HG03342 (cell line): ENCODE measurements at regions not wholly inside any gene's neighbourhood (a gene's known extent, or its start where the extent isn't known, plus 50 kb on each side); places are given as distances from the start of the nearest gene placed in this dataset.
A peak's percentile ranks its signal among the peaks of the same experiment; 100 is the strongest.
"Not testable (repeated sequence)": the region's sequence is repeated elsewhere in the genome, so short reads cannot be mapped to it uniquely, and the experiment has no call there.

Experiments
- ATAC-seq: cut with Tn5 transposase; IDR thresholded peaks from one replicate; pipeline ENCODE4 v1.9.1; 2021; ENCODE audit warnings: mild to moderate bottlenecking, moderate library complexity; ENCODE audit not compliant: unreplicated experiment

DNA sequence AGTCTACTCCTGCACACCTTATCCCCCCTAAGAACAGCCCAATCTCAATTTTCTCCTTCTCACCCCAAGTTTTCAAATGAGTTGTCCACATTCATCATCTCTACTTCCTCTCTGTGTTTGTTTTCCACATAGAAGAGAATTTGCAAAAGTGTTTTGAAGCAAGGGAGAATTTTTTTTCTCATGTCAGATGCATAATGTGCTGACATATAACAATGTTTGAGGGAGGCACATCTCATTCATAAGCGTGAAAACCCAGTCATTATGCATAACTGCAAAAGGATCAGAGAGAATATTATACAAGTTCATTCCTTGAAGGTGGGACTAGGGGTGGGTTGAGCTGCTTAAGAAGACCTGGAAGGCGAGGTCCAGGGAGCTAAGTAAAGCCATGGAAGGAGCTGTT, 80.8 kb upstream of the SLC1A4 start:
- no peak for ATAC-seq

GRCh38 chr2:64910523-64910922, 78.7 kb upstream of the SLC1A4 start:
- no peak for ATAC-seq

- ATAC-seq = no peak
Measured at GRCh38 chr2:64910972-64911433, 78.2 kb upstream of the SLC1A4 start.

GRCh38 chr2:64913357-64913869, 75.8 kb upstream of the SLC1A4 start:
- ATAC-seq = no peak

DNA sequence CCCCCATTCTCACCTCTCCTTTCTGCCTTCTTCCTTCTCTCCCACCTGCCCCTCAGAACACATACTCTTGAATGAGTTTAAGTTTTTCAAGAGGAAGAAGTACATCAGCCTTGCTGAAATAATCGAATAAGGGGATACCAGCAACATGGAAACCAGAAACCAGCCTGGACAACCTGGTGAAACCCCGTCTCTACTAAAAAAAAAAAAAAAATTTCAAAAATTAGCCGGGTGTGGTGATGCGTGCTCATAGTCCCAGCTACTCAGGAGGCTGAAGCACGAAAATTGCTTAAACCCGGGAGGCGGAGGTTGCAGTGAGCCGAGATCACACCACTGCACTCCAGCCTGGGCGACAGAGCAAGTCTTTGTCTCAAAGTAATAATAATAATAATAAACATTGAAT, 75.0 kb upstream of the SLC1A4 start:
- no peak for ATAC-seq

DNA sequence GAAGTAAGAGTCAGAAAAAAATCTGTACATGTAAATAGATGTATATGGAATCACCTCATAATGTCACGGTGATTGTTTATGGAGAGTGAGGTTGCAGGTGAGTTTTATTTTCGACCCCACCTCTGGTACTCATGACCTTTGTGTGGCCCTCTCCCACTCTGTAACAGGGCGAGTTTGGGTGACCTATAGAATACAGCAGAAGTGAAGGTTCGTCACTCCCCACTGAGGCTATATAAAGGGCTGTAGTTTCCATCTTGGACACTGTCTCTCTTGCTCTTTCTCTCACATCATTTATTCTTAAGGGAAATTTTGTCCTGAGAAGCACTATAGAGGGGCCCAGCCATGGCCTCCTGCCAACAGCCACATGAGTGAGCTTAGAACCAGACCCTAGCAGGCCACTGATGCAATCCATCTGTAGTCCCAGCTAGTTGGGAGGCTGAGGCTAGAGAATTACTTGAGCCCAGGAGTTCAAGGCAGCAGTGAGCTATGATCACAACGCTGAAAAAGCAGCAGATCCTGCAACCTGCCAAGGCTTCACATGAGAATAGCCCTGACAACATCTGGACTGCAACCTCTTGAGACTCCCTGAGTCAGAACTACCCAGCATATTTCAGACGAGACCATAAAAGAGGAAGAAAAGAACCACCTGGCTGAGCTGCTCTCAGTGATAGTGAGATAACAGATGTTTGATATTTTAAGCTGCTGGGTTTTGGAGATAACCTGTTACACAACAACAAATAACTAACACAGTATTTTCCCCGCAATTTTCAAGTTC, 74.3 kb upstream of the SLC1A4 start:
- peak; percentile 59 for ATAC-seq

GRCh38 chr2:64915510-64915900, 73.7 kb upstream of the SLC1A4 start:
- no peak for ATAC-seq

- ATAC-seq = no peak
Measured at GRCh38 chr2:64918220-64918886, 70.8 kb upstream of the SLC1A4 start.

DNA sequence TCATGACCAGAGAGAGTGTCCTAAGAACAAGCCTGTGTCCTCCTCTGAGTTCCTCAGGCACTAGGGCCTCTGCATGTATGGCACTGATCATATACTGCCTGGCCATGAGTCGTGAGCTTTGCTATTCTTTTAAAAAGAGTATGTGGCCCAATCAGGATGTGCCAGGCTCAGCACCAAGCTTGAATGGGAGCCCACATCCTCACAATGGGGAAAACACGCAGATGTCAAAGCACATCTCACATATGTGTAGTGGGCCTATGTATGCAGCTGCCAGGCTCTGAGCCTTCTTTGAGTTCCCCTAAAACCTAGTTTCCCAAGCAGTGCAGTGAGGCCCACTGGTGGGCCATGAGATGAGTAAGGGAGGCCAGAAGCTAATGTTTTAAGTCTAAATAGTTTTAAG, 69.9 kb upstream of the SLC1A4 start:
- no peak for ATAC-seq

- no peak for ATAC-seq
Measured at GRCh38 chr2:64922482-64923384, 66.5 kb upstream of the SLC1A4 start.

DNA sequence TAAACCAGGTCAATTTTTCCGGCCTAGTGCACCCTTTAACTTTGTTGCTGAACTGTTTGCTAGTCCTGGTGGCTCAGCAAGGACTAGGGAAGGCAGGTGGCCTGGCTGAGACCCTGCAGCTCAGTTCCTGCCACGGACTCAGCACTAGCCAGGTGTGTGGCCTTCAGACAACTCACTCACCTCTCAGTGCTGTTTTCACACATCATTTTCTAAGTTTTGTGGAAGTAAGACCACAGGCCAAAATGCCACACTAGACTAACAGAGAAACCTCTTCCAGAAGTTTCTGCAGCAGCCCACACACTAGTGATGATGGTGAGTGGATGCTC, 65.9 kb upstream of the SLC1A4 start:
- ATAC-seq = no peak

GRCh38 chr2:64924170-64924934, 64.8 kb upstream of the SLC1A4 start:
- no peak for ATAC-seq

GRCh38 chr2:64925930-64926722, 63.1 kb upstream of the SLC1A4 start:
- ATAC-seq = not testable (repeated sequence)

GRCh38 chr2:64928813-64929212, 60.4 kb upstream of the SLC1A4 start:
- no peak for ATAC-seq

GRCh38 chr2:64929333-64929732, 59.9 kb upstream of the SLC1A4 start:
- no peak for ATAC-seq

- ATAC-seq = no peak
Measured at GRCh38 chr2:64930258-64930671, 58.9 kb upstream of the SLC1A4 start.

DNA sequence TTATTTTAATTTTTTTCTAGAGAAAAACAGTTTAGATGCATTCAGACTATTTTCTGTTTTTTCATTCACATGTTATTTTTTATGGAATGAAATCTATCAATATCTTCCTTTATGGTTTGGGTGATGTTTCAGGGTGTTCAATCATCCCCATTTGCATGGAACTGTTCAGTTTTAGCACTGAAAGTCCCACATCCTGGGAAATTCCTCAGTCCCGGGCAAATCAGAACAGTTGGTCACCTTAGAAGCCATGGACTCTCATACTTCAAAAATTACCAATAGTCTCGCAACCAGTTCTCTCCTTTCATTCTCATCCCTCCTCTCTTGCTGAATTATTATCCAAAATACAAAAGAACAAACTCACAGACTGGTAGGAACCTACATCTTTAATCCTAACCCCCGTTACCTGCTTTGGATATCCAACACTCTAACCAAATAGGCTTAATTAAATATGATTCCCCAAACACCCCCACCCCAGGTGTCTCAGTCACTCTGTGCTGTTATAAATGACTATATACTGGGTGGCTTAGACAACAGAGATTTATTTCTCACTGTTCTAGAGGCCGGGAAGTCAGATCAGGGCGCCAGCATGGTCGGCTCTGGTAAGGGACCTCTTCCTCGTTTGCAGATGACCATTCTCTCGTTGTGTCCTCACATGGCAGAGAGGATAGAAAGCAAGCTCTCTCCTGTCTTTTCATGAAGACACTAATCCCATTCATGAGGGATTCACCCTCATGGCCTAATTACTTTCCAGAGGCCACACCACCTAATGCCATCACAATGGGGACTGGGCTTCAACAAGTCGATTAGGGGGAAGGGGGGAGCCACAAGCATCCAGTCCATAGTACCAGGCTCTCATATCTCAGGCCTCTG, 57.7 kb upstream of the SLC1A4 start:
- ATAC-seq = no peak

DNA sequence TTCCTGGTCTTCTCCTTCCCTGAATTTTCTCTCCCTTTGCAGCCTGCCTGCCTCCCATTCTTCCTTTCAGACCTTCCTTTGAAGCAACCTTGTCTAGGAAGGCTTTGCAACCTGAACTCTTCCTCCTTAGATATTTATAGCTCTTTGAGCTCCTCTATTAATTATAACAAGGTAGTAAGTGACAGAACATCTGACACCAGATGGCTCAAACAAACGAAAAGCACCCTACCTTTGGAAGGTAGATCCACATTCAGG, 57.2 kb upstream of the SLC1A4 start:
- ATAC-seq = no peak
